Erythroblast (primary cell): ENCODE measurements at regions not wholly inside any gene's neighbourhood (a gene's known extent, or its start where the extent isn't known, plus 50 kb on each side); places are given as distances from the start of the nearest gene placed in this dataset.

Experiments
- GATA1 ChIP-seq: IDR thresholded peaks from 2 replicates; pipeline ENCODE4 v1.6.1; 2011; ENCODE audit warnings: low read depth, mild to moderate bottlenecking, control low read depth, low read length, moderate library complexity
- POLR2A ChIP-seq: IDR thresholded peaks from 2 replicates; pipeline ENCODE4 v1.6.1; 2011; ENCODE audit warnings: mild to moderate bottlenecking, low read length

DNA sequence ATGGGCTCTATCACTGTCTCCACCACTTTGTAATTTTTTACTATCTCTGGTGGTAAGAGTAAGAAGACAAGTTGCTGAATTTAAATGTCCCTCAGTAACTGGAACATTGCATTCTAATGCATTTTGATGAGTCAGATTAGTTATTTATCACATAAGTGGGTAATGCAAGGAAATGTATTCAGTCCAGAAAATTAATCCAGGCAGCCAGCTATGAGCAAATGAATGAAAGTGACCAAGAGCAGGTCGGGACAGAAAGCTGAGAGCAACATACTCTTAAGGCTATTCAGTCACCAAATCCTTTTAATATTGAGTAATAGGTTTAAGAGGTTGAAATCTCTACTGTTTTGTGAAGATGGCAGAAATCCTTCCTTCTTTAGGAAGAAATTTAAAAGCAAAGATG, 265.5 kb upstream of the PARD3B start:
- TF ChIP-seq POLR2A (no peak), GATA1 (no peak)
